Activated naive CD8-positive, alpha-beta T cell treated with anti-CD3 and anti-CD28 coated beads, Interleukin-2, amount 10 ng/mL, durations not matched to agents 7 days and 5 days (primary cell): ENCODE measurements at regions not wholly inside any gene's neighbourhood (a gene's known extent, or its start where the extent isn't known, plus 50 kb on each side); places are given as distances from the start of the nearest gene placed in this dataset.

Experiments used
- ATAC-seq: fragments of 150-1000 bp; cut with Tn5 transposase; one replicate; pipeline ENCODE4 v1.10.0; 2021; ENCODE audit warnings: low read depth, moderate library complexity
- POLR2A ChIA-PET: fragments of 350-600 bp; sonication (Branson Sonifier 250); formaldehyde crosslinking; loops from one replicate; lab custom pipeline; 2021; ENCODE audit warnings: antibody characterized with exemption; lab: Charles Lee
- DNase-seq: peaks from one replicate; pipeline ENCODE4 v3.0.0; 2021
- H3K27ac Mint-ChIP-seq: one replicate; pipeline ENCODE4 v1.8.0; 2022; ENCODE audit warnings: mild to moderate bottlenecking, mixed read lengths
- H3K27me3 Mint-ChIP-seq: one replicate; pipeline ENCODE4 v1.8.0; 2022; ENCODE audit warnings: mild to moderate bottlenecking, moderate library complexity, mixed read lengths
- H3K36me3 Mint-ChIP-seq: one replicate; pipeline ENCODE4 v1.8.0; 2021; ENCODE audit warnings: mild to moderate bottlenecking, mixed read lengths
- H3K4me1 Mint-ChIP-seq: one replicate; pipeline ENCODE4 v1.8.0; 2021; ENCODE audit warnings: mixed read lengths
- H3K4me3 Mint-ChIP-seq: one replicate; pipeline ENCODE4 v1.8.0; 2022; ENCODE audit warnings: mild to moderate bottlenecking, moderate library complexity, mixed read lengths
- H3K9me3 Mint-ChIP-seq: one replicate; pipeline ENCODE4 v1.8.0; 2021; ENCODE audit warnings: mixed read lengths

DNA sequence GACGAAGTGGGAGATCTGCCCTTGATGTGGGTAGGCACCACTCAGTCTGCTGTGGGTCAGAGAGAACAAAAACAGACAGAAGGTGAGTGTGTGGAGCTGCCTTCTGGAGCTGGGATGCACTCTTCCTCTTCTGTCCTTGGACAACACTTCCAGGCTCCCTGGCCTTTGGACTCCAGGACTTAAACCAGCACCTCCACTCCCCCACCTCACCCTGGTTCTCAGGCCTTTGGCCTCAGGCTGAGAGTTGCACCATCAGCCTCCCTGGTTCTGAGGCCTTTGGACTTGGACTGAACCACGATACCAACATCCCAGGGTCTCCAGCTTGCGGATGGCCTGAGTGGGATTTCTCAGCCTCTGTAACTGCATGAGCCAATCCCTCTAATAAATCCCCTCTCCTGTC lies 68.1 kb upstream of the STUM start:
- no peak overlapping the region for H3K4me3 Mint-ChIP-seq
- peaks cover 16% of the 10 kb centered on the region for H3K27me3 Mint-ChIP-seq
- H3K27ac Mint-ChIP-seq = no peak overlapping the region
- DNase-seq (no peak), ATAC-seq (no peak)
- no peaks in the 10 kb centered on the region for H3K4me1 Mint-ChIP-seq
- H3K9me3 Mint-ChIP-seq = no peaks in the 10 kb centered on the region
- POLR2A ChIA-PET = no interaction called here
- H3K36me3 Mint-ChIP-seq = no peaks in the 10 kb centered on the region

DNA sequence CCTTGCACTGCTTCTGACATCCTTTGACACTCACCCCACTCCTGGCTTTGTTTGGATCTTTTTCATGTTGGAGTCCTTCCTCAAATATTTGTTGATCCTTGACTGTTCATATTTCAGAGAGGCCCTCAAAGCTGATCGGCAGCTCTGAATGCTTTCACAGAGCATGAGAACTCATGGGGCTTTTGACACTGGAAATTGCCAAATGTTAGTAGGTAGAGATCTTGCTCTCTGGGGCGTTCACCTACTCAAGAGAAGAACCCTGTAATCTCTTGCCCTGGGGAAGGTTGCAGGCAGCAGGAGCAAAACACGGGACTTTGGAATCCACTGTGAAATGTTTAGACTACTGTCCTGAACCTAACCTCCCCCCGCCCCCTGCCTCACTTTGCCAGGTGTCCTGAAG lies 67.4 kb upstream of the STUM start:
- Mint-ChIP-seq H3K27me3 (peaks cover 21% of the 10 kb centered on the region), H3K36me3 (no peaks in the 10 kb centered on the region), H3K9me3 (no peaks in the 10 kb centered on the region), H3K4me3 (no peak overlapping the region), H3K4me1 (no peaks in the 10 kb centered on the region), H3K27ac (no peak overlapping the region)
- no peak for DNase-seq
- no peak for ATAC-seq
- POLR2A ChIA-PET = no interaction called here

DNA sequence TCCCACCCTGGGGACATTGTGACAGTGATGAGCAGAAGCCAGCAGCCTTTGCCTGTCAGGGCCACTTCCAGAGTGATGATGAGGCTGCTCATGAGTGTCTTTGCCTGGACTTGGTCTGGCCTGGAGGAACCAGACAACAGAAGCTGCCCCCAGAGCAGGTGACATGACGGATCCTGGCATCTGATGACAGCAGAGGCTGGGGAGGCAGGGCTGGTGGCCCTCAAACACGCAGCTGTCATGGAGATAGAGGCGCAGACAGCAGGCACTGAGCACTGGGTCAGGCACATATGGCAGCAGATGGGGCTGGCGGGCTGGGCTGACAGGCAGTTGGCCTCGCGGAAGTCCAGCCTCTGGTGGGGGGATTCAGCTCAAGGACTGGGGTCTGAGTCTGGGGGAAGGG lies 66.4 kb upstream of the STUM start:
- H3K27me3 Mint-ChIP-seq = peaks cover 31% of the 10 kb centered on the region
- DNase-seq (no peak), ATAC-seq (no peak)
- H3K36me3 Mint-ChIP-seq = no peaks in the 10 kb centered on the region
- no peak overlapping the region for H3K27ac Mint-ChIP-seq
- no peaks in the 10 kb centered on the region for H3K4me1 Mint-ChIP-seq
- H3K4me3 Mint-ChIP-seq = no peak overlapping the region
- POLR2A ChIA-PET = no interaction called here
- no peaks in the 10 kb centered on the region for H3K9me3 Mint-ChIP-seq

DNA sequence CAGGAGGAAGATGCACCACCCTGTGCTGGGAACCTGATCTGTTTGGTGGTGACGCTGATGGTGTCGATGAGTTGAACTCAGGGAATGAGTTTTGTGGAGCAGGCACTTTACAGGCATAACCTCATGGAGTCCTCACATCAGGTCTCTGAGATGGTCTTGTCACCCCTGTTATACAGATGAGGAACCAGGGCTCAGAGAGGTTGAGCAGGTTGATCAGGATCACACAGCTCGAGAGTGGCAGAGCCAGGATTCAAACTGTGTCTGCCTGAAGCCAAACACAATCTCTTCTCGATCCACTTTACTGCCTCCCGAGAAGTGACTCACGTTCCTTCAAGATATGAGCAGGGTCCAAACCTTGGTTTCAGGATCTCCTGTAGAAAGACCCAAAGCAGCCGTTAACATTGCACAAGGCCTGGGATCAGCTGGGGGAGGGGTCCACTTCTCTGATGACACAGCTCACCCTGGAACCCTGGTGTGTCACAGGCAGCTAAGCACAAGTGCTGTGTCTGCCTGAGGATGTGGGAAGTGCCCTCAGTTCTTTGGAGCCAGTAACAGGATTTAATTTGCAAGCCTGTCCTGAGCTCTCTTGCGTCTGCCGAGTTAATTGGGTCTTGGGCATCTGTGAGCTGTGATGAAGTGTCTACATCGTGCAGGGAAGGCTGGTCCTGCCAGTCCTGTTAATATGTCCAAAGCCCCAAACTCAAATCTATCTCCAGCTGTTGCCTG lies 65.4 kb upstream of the STUM start:
- Mint-ChIP-seq H3K36me3 (no peaks in the 10 kb centered on the region), H3K27me3 (peaks cover 36% of the 10 kb centered on the region), H3K27ac (no peak overlapping the region), H3K9me3 (no peaks in the 10 kb centered on the region), H3K4me1 (no peaks in the 10 kb centered on the region), H3K4me3 (no peak overlapping the region)
- DNase-seq = no peak
- POLR2A ChIA-PET = no interaction called here
- ATAC-seq = no peak

DNA sequence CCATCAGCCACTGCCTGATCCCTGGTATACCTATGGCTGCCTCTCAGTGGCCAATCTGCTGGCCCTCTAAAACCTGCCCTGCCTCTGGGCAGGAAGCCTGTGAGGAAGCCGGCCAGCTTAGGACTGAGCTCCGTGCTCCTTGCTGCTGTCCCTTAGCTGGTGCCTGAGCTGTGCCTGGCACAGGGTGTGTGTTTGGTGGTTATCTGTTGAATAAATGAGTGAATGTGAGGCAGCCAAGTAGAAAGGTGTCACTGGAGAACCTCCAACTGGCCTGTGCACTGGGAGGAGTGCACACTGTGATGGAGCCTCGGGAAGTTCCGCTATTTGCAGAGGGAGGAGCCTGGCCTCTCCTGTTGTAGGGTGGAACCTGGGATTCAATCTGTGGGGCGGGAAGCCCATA lies 63.4 kb upstream of the STUM start:
- POLR2A ChIA-PET = no interaction called here
- H3K4me1 Mint-ChIP-seq = no peaks in the 10 kb centered on the region
- H3K27ac Mint-ChIP-seq = no peak overlapping the region
- H3K27me3 Mint-ChIP-seq = peaks cover 36% of the 10 kb centered on the region
- no peaks in the 10 kb centered on the region for H3K9me3 Mint-ChIP-seq
- ATAC-seq (no peak), DNase-seq (no peak)
- H3K36me3 Mint-ChIP-seq = no peaks in the 10 kb centered on the region
- H3K4me3 Mint-ChIP-seq = no peak overlapping the region

DNA sequence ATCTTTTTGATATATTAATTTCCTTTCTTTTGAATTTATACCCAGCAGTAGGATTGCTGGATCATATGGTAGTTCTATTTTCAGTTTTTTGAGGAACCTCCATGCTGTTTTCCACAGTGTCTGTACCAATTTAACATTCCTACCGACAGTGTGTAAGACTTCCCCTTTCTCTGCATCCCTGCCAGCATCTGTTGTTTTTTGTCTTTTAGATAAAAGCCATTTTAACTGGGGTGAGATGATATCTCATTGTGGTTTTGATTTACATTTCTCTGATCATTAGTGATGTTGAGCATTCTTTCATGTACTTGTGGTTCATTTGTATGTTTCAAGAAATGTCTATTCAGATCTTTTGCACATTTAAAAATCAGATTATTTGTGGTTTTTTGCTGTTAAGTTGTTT lies 62.4 kb upstream of the STUM start:
- Mint-ChIP-seq H3K27ac (no peak overlapping the region), H3K4me3 (no peak overlapping the region), H3K27me3 (peaks cover 36% of the 10 kb centered on the region), H3K9me3 (no peaks in the 10 kb centered on the region), H3K36me3 (no peaks in the 10 kb centered on the region), H3K4me1 (no peaks in the 10 kb centered on the region)
- ATAC-seq (no peak), DNase-seq (no peak)
- POLR2A ChIA-PET = no interaction called here

DNA sequence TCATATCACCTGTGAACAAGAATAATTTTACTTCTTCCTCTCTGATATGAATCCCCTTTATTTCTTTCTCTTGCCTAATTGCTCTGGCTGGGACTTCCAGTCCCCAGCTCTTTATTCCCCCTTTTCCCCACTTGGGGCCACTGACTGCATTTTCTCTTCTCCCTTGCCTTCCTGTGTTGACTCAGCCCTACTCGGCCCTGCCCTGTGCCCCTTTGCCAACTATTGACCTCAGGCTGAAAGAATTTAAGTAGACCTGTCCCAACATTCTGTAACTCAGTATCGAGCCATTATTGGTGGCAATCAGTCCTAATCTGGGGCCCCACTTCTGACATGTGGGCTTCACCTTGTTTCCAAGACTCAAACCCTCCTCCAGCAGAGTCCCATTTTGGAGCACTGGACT lies 60.6 kb upstream of the STUM start:
- Mint-ChIP-seq H3K36me3 (no peaks in the 10 kb centered on the region), H3K27ac (no peak overlapping the region), H3K4me3 (no peak overlapping the region), H3K9me3 (no peaks in the 10 kb centered on the region), H3K27me3 (peaks cover 32% of the 10 kb centered on the region), H3K4me1 (no peaks in the 10 kb centered on the region)
- ATAC-seq = no peak
- DNase-seq = no peak
- POLR2A ChIA-PET = no interaction called here

DNA sequence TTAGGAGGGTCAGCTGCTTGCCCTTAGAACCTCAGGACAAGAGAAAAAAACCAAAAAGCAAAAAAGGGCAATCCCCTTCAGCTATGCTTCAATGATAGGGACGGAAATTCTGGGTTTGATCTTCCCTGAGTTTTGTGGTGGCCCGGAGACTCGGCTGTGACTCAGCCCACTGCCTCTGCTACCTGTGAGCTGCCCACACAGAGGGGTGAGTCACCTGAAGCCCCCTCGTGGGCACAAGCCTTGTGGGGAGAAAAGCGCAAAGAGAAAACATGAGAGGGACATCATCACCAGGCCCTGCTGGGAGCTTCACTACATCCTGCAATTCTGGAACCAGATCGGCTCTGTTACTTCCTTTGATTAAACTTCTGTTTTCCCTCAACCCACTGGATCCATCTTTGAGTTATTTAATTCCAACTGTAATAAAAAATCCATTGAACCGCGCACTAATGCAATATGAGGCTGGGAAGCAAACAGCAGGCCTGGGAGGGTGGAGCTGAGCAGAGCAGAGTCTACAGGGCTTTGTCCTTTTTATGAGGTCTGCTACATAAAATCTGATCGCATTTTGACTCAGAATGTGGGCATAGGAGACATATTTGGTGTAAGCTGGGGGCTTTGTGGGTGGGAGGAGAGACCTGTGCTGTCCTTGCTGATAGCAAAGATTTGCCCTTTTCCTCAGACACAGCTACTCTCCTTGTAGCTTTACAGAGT lies 58.7 kb upstream of the STUM start:
- Mint-ChIP-seq H3K4me1 (no peaks in the 10 kb centered on the region), H3K9me3 (no peaks in the 10 kb centered on the region), H3K36me3 (no peaks in the 10 kb centered on the region), H3K27ac (no peak overlapping the region), H3K27me3 (peaks cover 24% of the 10 kb centered on the region), H3K4me3 (no peak overlapping the region)
- DNase-seq = no peak
- POLR2A ChIA-PET = no interaction called here
- ATAC-seq = no peak

DNA sequence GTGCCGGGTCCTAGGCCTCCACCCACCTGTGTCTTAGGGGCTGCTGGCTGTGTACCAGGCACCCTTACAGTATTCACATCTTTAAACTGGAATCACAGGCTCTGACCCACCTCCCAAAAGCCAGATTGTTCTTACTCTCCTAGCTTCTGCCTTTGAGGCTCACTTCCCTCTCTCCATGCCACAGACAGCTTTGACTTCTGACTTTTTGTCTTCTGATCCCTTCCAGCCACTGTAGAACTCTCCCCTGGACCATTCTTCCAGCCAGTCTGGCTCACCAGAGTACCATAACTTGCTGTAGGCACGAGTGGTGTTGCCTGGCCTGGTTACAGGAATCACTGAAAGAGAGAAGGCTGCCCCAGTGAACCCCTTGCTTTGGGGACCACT lies 58.1 kb upstream of the STUM start:
- no peaks in the 10 kb centered on the region for H3K9me3 Mint-ChIP-seq
- H3K4me1 Mint-ChIP-seq = no peaks in the 10 kb centered on the region
- no peak overlapping the region for H3K27ac Mint-ChIP-seq
- peaks cover 24% of the 10 kb centered on the region for H3K27me3 Mint-ChIP-seq
- ATAC-seq (no peak), DNase-seq (no peak)
- no peak overlapping the region for H3K4me3 Mint-ChIP-seq
- H3K36me3 Mint-ChIP-seq = no peaks in the 10 kb centered on the region
- POLR2A ChIA-PET = no interaction called here

DNA sequence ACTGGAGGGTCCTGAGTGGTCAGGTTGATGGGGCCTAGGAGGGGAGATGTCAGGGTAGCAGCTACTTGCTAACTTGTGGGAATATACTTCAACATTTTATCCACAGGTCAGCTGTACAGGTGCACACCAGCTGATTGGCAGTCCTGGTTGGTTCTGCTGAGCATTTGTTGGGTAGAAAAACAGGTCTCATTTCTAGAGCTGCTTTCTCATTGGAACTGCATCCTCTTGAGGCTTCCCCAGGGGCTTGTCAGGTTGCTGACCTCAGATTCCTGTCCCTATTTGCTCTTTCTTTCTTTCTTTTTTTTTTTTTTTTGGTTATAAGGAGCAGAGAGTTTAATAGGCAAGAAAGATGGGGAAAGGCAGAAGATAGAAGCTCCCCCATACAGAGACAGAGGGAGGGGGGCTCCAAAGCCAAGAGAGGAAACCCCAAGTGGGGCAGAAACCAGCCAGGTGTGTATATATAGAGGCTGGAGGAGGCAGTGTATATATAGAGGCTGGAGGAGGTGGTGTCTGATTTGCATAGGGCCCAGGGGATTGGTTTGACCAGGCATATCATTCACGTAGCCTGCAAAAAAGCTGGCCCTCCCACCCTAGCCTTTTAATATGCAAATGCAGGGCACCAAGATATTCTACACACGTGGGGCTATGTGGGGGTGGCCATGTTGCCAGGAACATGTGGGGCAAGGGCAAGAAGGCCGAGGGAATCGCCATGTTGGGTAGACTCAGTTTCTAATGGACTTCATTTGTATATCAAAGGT lies 57.3 kb upstream of the STUM start:
- Mint-ChIP-seq H3K4me1 (no peaks in the 10 kb centered on the region), H3K36me3 (no peaks in the 10 kb centered on the region), H3K4me3 (no peak overlapping the region), H3K27me3 (peaks cover 18% of the 10 kb centered on the region), H3K9me3 (no peaks in the 10 kb centered on the region), H3K27ac (no peak overlapping the region)
- ATAC-seq (no peak), DNase-seq (no peak)
- POLR2A ChIA-PET = no interaction called here

DNA sequence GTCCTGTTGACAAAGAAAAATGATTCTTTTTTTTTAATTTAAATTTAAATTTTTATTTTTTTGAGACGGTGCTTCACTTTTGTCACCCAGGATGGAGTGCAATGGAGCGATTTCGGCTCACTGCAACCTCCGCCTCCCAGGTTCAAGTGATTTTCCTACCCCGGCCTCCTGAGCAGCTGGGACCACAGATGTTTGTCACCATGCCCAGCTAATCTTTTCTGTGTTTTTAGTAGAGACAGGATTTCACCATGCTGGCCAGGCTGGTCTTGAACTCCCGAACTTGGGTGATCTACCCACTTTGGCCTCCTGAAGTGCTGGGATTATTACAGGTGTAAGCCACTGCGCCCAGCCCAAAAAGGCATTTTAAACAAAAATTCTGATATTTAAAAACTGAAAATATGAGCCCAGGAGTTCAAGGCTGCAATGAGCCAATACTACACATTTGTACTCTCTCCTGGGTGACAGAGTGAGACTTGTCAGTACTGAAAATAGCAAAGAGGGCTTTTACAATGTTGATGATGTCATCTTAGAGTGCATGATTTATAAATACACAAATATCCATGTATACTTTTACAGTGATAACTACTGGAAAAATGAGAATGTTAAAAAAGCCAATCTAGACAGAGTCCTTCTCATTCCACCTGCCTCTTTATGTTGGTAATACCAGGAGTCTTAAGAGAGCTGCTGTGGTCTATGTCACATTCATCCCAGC lies 56.0 kb upstream of the STUM start:
- Mint-ChIP-seq H3K36me3 (no peaks in the 10 kb centered on the region), H3K27ac (no peak overlapping the region), H3K27me3 (peaks cover 9% of the 10 kb centered on the region), H3K4me1 (no peaks in the 10 kb centered on the region), H3K4me3 (no peak overlapping the region), H3K9me3 (no peaks in the 10 kb centered on the region)
- ATAC-seq = no peak
- POLR2A ChIA-PET = no interaction called here
- no peak for DNase-seq

DNA sequence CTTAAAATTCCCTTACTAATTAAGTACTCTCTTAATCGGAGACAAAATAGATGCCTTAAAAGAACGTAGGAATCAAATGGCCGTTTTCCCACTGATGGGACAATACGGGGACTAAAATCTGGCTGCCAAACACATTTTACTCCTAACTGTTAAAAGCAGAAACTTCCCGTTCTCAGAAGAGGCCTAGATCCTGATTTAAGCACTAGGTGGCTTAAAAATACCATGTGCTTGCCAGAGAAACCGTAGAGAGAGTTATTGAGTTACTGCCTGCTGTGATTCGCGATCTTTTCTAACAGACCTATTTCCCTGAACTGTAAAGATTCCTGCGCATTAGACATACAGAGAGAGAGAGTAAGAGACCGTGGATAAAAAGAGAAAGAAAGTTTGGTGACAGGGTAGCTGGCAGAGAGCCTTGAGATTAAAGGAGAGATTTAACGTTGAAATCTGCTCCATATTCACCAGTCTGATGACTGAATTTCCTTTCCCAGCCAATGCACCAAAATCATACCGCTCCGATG lies 54.4 kb upstream of the STUM start:
- no peak overlapping the region for H3K27ac Mint-ChIP-seq
- no peaks in the 10 kb centered on the region for H3K9me3 Mint-ChIP-seq
- no peak overlapping the region for H3K4me3 Mint-ChIP-seq
- ATAC-seq (no peak), DNase-seq (no peak)
- POLR2A ChIA-PET = no interaction called here
- H3K27me3 Mint-ChIP-seq = peaks cover 4% of the 10 kb centered on the region
- H3K36me3 Mint-ChIP-seq = no peaks in the 10 kb centered on the region
- H3K4me1 Mint-ChIP-seq = no peaks in the 10 kb centered on the region

DNA sequence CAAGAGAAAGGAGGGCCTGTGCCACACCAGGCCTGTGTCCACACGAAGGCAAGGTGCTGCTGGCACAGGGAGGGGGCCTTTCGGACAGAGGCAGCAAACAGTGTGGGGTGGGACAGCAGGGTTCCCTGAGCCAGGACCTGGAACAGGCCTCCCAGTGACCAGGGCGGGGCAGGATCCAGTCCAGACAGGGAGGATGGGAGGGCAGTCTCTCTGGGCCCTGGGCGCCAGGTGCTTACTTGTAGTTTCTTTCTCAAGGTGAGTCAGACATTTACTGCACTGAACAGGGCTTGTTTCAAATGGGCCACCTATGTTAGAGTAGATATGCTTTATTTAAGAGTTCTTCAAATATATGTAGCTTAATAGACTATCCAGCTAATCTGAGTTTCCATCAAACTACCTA lies 52.8 kb upstream of the STUM start:
- ATAC-seq (no peak), DNase-seq (no peak)
- Mint-ChIP-seq H3K4me3 (no peak overlapping the region), H3K27me3 (peaks cover 8% of the 10 kb centered on the region), H3K9me3 (no peaks in the 10 kb centered on the region), H3K36me3 (no peaks in the 10 kb centered on the region), H3K27ac (no peak overlapping the region), H3K4me1 (no peaks in the 10 kb centered on the region)
- POLR2A ChIA-PET = no interaction called here
